ENCODE measurements at regions not wholly inside any gene's neighbourhood (a gene's known extent, or its start where the extent isn't known, plus 50 kb on each side); places are given as distances from the start of the nearest gene placed in this dataset.

DNA sequence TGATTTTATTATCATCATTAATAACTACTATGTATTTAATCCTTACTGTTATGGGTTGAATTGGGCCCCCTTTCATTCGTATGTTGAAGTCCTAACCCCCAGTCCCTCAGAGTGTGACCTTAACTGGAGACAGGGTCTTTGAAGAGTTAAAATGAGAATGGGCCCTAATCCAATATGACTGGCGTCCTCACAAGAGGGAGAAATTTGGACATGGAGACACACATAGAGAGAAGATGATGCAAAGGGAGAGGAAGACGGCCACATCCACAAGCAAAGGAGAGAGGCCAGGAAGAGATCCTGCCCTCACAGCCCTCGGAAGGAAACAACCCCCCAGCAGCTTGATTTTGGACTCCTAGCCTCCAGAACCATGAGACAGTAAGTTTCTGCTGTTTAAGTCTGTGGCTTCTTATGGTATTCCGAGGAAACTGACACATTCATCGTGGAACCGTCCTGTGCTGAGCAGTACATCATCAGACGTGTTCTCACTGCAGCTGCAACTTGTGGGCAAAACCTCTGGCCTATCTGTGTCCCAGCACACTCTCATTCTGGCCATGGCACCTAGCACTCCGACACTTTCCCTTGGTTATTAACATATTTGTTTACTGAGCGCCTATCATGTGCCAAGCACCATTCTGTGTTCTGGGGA lies 127.6 kb downstream of the SLC38A6 start:
- no peak for DNase-seq (ENCODE audit: low read depth in 3 of 3)

DNA sequence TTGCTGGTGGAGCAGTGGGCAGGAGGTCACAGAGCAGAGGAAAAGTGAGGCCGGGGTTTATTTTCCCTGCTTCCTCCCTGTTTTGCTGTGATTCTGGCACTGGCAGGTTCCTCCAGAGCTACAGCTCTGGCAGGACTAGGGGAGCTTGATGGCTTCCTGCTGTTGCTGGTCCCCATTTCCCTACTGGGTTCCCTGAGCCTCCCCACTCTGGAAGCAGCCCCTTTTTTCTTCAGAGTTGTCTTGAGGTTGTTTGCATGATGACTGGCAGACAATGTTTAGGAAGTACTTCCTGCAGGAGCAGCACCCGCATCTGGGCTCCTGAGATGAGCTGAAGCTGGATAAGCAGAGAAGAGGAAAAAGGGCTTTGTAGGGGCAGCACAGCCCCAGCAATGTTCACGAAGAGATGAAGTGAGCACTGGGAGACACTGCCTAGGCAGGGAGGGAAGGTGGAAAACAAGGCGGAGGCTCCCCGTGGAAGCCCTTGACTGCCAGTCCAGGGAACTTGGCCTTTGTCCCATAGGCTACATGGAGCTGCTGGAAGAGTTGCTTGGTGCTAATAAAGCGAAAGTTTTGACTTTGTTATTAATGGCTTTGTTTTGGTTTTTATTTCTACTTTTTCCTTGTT lies 126.9 kb downstream of the SLC38A6 start:
- no peak for DNase-seq (ENCODE audit: low read depth in 3 of 3)

- DNase-seq (ENCODE audit: low read depth in 3 of 3): no peak
Observed at GRCh38 chr14:61106959-61107641, 126.1 kb downstream of the SLC38A6 start.

GRCh38 chr14:61106271-61106958 lies 125.4 kb downstream of the SLC38A6 start:
- no peak for DNase-seq (ENCODE audit: low read depth in 3 of 3)

DNA sequence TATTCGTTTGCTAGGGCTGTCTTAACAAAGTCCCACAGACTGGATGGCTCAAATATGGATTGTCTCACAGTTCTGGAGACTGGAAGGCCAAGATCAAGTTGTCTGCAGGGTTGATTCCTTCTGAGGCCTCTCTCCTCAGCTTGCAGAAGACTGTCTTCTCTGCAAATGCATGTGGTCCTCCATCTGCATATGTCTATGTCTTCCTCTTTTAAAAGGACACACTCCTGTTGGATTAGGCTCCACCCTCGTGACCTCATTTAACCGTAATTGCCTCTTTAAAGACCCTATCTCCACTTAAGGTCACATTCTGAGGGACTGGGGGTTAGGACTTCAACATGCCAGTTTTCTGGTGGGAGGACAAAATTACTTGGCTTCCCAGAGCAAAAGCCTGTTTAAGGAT lies 123.3 kb downstream of the SLC38A6 start:
- DNase-seq (ENCODE audit: low read depth in 3 of 3): no peak

- DNase-seq (ENCODE audit: low read depth in 3 of 3): peak in 2 of 3 experiments; percentile 5 to 41
Observed at GRCh38 chr14:61103541-61104339, 122.7 kb downstream of the SLC38A6 start.

DNA sequence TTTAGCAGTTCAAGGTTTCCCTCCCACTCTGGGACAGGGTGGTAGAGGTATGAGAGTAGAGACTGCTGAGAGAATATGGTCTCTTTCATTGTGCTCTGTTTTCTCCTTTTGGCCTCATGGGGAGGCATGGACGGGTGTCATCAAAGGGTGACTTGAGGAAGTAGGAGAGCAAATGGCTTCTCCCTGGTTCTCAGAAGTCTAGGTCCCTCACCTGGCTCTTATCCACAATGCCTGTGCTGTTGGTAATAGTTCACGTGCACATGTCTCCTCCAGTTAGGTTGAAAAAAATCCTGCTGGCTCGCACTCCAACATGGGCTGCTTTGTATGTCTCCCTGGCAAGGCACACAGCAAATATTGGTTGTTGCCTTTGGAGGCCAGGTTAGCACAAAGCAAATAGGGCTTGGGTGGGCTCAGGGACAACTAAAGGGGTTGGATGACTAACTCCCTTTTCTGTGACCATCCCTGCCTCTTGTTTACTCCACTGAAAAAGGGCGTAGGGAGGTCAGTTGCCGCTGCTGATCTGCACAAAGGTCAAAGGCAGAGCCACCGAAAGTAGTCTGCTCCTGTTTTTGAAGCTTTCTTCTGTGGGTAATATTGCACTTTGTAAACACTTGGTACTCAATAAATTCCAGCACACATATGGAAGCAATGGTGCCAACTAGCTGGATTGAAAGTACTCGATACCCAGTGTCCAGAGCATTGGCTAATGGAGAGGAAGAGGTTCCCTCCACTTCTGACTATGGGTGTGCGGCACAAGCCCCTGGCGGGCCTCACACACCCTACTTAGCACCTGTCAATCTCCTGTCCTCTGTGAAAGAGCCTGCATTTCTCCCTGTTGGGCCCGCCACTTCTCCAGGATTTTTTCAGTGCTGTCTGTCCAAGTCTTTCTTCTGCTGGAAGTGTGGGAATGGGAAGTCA lies 121.8 kb downstream of the SLC38A6 start:
- no peak for DNase-seq (ENCODE audit: low read depth in 3 of 3)

All from stimulated activated CD4-positive, alpha-beta T cell treated with anti-CD3 and anti-CD28 coated beads, TNF-alpha, amount 100 ng/mL, for 24 hours (primary cell).